Progenitor cell of endocrine pancreas (in vitro differentiated cells): ENCODE measurements at regions not wholly inside any gene's neighbourhood (a gene's known extent, or its start where the extent isn't known, plus 50 kb on each side); places are given as distances from the start of the nearest gene placed in this dataset.

Source experiments
- DNase-seq: peaks from one replicate; pipeline ENCODE4 v3.0.0; 2021; ENCODE audit warnings: low spot score; ENCODE audit not compliant: unreplicated experiment
- H3K27ac Mint-ChIP-seq: 2 replicates; pipeline ENCODE4 v1.8.0; 2021; ENCODE audit warnings: mild to moderate bottlenecking, moderate library complexity, mixed read lengths
- H3K27me3 Mint-ChIP-seq: 2 replicates; pipeline ENCODE4 v1.8.0; 2021; ENCODE audit warnings: mixed read lengths
- H3K36me3 Mint-ChIP-seq: 2 replicates; pipeline ENCODE4 v1.8.0; 2022; ENCODE audit warnings: mixed read lengths; ENCODE audit not compliant: insufficient read depth
- H3K4me1 Mint-ChIP-seq: 2 replicates; pipeline ENCODE4 v1.8.0; 2021; ENCODE audit warnings: low read depth, mixed read lengths
- H3K4me3 Mint-ChIP-seq: 2 replicates; pipeline ENCODE4 v1.8.0; 2021; ENCODE audit warnings: low read depth, mild to moderate bottlenecking, moderate library complexity, mixed read lengths
- H3K9me3 Mint-ChIP-seq: 2 replicates; pipeline ENCODE4 v1.8.0; 2021; ENCODE audit warnings: low read depth, mixed read lengths
- TF ChIP-seq, protein P1 (sequence below): fragments of 200-600 bp; sonication (generic); IDR thresholded peaks from one replicate; pipeline ENCODE4 v1.5.0; 2021; ENCODE audit warnings: antibody characterized with exemption, mild to moderate bottlenecking; ENCODE audit not compliant: unreplicated experiment

DNA sequence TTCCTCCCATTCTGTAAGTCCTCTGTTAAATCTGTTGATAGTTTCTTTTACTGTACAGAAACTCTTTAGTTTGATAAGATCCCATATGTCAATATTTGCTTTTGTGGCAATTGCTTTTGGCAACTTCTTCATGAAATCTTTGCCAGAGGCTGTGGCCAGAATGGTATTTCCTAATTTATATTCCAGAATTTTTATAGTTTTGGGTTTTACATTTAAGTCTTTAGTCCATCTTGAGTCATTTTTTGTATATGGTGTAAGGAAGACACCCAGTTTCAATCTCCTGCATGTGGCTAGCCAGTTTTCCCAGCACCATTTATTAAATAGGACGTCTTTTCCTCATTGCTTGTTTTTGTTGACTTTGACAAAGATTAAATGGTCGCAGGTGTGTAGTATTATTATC is 372.4 kb upstream of the CADM2 start:
- Mint-ChIP-seq H3K27ac (no peak overlapping the region), H3K36me3 (no peaks in the 10 kb centered on the region), H3K27me3 (no peaks in the 10 kb centered on the region), H3K4me3 (no peak overlapping the region), H3K4me1 (no peaks in the 10 kb centered on the region), H3K9me3 (no peaks in the 10 kb centered on the region)
- no peak for DNase-seq
- TF ChIP-seq, protein P1, sequence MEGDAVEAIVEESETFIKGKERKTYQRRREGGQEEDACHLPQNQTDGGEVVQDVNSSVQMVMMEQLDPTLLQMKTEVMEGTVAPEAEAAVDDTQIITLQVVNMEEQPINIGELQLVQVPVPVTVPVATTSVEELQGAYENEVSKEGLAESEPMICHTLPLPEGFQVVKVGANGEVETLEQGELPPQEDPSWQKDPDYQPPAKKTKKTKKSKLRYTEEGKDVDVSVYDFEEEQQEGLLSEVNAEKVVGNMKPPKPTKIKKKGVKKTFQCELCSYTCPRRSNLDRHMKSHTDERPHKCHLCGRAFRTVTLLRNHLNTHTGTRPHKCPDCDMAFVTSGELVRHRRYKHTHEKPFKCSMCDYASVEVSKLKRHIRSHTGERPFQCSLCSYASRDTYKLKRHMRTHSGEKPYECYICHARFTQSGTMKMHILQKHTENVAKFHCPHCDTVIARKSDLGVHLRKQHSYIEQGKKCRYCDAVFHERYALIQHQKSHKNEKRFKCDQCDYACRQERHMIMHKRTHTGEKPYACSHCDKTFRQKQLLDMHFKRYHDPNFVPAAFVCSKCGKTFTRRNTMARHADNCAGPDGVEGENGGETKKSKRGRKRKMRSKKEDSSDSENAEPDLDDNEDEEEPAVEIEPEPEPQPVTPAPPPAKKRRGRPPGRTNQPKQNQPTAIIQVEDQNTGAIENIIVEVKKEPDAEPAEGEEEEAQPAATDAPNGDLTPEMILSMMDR: no peak

GRCh38 chr3:84600703-84601225 is 358.0 kb upstream of the CADM2 start:
- H3K27me3 Mint-ChIP-seq: no peaks in the 10 kb centered on the region
- no peak overlapping the region for H3K27ac Mint-ChIP-seq
- H3K4me1 Mint-ChIP-seq: no peaks in the 10 kb centered on the region
- DNase-seq: no peak
- TF ChIP-seq, protein P1: no peak
- H3K36me3 Mint-ChIP-seq: no peaks in the 10 kb centered on the region
- no peak overlapping the region for H3K4me3 Mint-ChIP-seq
- H3K9me3 Mint-ChIP-seq: peaks cover 4% of the 10 kb centered on the region

- Mint-ChIP-seq H3K36me3 (no peaks in the 10 kb centered on the region), H3K27ac (no peak overlapping the region), H3K27me3 (no peaks in the 10 kb centered on the region), H3K4me1 (no peaks in the 10 kb centered on the region), H3K4me3 (no peak overlapping the region), H3K9me3 (peaks cover 4% of the 10 kb centered on the region)
- DNase-seq: no peak
- TF ChIP-seq, protein P1: no peak
Observed at GRCh38 chr3:84601303-84601702, 357.5 kb upstream of the CADM2 start.

DNA sequence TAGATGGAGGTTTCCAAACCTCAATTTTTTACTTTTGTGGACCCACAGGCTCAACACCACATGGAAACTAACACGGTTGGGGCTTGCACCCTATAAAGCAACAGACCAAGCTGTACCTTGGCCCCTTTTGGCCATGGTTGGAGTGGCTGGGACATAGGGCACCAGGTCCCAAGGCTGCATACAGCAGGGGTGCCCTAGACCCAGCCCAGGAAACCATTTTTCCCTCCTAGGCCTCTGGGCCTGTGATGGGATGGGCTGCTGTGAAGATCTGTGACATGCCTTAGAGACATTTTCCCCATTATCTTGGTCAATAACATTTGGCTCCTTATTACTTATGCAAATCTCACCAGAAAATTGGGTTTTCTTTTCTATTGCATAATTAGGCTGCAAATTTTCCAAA is 337.0 kb upstream of the CADM2 start:
- DNase-seq: no peak
- Mint-ChIP-seq H3K27me3 (no peaks in the 10 kb centered on the region), H3K9me3 (peaks cover 17% of the 10 kb centered on the region), H3K4me1 (no peaks in the 10 kb centered on the region), H3K36me3 (no peaks in the 10 kb centered on the region), H3K4me3 (no peak overlapping the region), H3K27ac (no peak overlapping the region)
- TF ChIP-seq, protein P1: no peak

- TF ChIP-seq, protein P1: no peak
- H3K27me3 Mint-ChIP-seq: no peaks in the 10 kb centered on the region
- no peak overlapping the region for H3K4me3 Mint-ChIP-seq
- DNase-seq: no peak
- H3K36me3 Mint-ChIP-seq: no peaks in the 10 kb centered on the region
- H3K4me1 Mint-ChIP-seq: no peaks in the 10 kb centered on the region
- H3K9me3 Mint-ChIP-seq: no peaks in the 10 kb centered on the region
- H3K27ac Mint-ChIP-seq: no peak overlapping the region
Observed at GRCh38 chr3:84634668-84635067, 324.1 kb upstream of the CADM2 start.
